H1 (cell line): ENCODE measurements at regions not wholly inside any gene's neighbourhood (a gene's known extent, or its start where the extent isn't known, plus 50 kb on each side); places are given as distances from the start of the nearest gene placed in this dataset.

Experiments
- CTCF ChIA-PET: fragments of 300-600 bp; sonication (Branson Sonifier 250); formaldehyde crosslinking; loops from one replicate; lab custom pipeline; 2021; ENCODE audit not compliant: partially characterized antibody; lab: Charles Lee
- POLR2A ChIA-PET: fragments of 300-600 bp; sonication (Branson Sonifier 250); formaldehyde crosslinking; loops from one replicate; lab custom pipeline; 2021; ENCODE audit warnings: inconsistent platforms; ENCODE audit not compliant: partially characterized antibody; lab: Charles Lee
- DNase-seq, 2 experiments: peaks; one replicate each; pipeline versions ENCODE4 v3.0.0 to v3.0.0-alpha.2; 2010 to 2022; ENCODE audit warnings: low spot score in 2 of 2, low read depth in 1 of 2, mixed read lengths in 1 of 2
- FAIRE-seq: peaks from 2 replicates; lab custom pipeline; 2011; peaks lifted over from hg19 to GRCh38; lab: Jason Lieb, UNC
- H2AFZ ChIP-seq: 2 replicates; pipeline ENCODE4 v1.8.1; 2012; ENCODE audit warnings: low read length, inconsistent platforms
- H2AK5ac ChIP-seq: 2 replicates; pipeline ENCODE4 v1.6.1; 2013; ENCODE audit warnings: low read depth, low read length
- H2BK120ac ChIP-seq: replicated peaks from 2 replicates; pipeline ENCODE3; 2013; ENCODE audit warnings: low read depth, low read length, inconsistent platforms
- H2BK12ac ChIP-seq: 2 replicates; pipeline ENCODE4 v1.6.1; 2013; ENCODE audit warnings: low read depth, low read length
- H2BK15ac ChIP-seq: 2 replicates; pipeline ENCODE4 v1.6.1; 2013; ENCODE audit warnings: low read length
- H2BK20ac ChIP-seq: 2 replicates; pipeline ENCODE4 v1.6.1; 2013; ENCODE audit warnings: low read length
- H2BK5ac ChIP-seq: 2 replicates; pipeline ENCODE4 v1.6.1; 2013; ENCODE audit warnings: low read depth, low read length
- H3K14ac ChIP-seq: 2 replicates; pipeline ENCODE4 v1.6.1; 2013; ENCODE audit warnings: inconsistent platforms; ENCODE audit not compliant: insufficient read length
- H3K18ac ChIP-seq: 2 replicates; pipeline ENCODE4 v1.6.1; 2013; ENCODE audit warnings: low read length; ENCODE audit errors: extremely low read depth
- H3K23ac ChIP-seq: 2 replicates; pipeline ENCODE4 v1.6.1; 2013; ENCODE audit warnings: inconsistent platforms; ENCODE audit not compliant: insufficient read length
- H3K23me2 ChIP-seq: 2 replicates; pipeline ENCODE4 v1.6.1; 2013; ENCODE audit warnings: low read depth, low read length
- H3K27ac ChIP-seq: 2 replicates; pipeline ENCODE4 v1.6.1; 2011; ENCODE audit warnings: low read depth, low read length, inconsistent platforms
- H3K27me3 ChIP-seq, 4 experiments: replicated peaks in 1 of 4; 1 replicate in 1 of 4; 2 replicates in 3 of 4; pipeline versions ENCODE4 v1.6.1 to v1.8.1; 2011 to 2013; ENCODE audit warnings: low read length in 3 of 4, mild to moderate bottlenecking in 3 of 4, inconsistent platforms in 2 of 4, mixed read lengths in 2 of 4, moderate library complexity in 1 of 4; ENCODE audit not compliant: control insufficient read depth in 3 of 4, insufficient read depth in 3 of 4; ENCODE audit errors: extremely low read depth in 1 of 4
- H3K36me3 ChIP-seq, 4 experiments: 2 replicates each; pipeline versions ENCODE4 v1.6.1 to v1.8.1; 2011 to 2013; ENCODE audit warnings: mild to moderate bottlenecking in 4 of 4, low read length in 3 of 4, moderate library complexity in 2 of 4, control low read depth in 1 of 4, inconsistent platforms in 1 of 4; ENCODE audit not compliant: insufficient read depth in 4 of 4, control insufficient read depth in 2 of 4
- H3K4ac ChIP-seq: replicated peaks from 2 replicates; pipeline ENCODE3; 2013; ENCODE audit warnings: low read length, low read depth, mixed read lengths, inconsistent platforms; ENCODE audit not compliant: insufficient read length
- H3K4me1 ChIP-seq, 4 experiments: replicated peaks in 1 of 4; 1 replicate in 1 of 4; 2 replicates in 3 of 4; pipeline versions ENCODE4 v1.6.1 to v1.8.1; 2011 to 2013; ENCODE audit warnings: low read length in 3 of 4, inconsistent platforms in 2 of 4, mixed read lengths in 1 of 4; ENCODE audit not compliant: insufficient read depth in 4 of 4, control insufficient read depth in 3 of 4
- H3K4me2 ChIP-seq, 2 experiments: 2 replicates each; pipeline versions ENCODE4 v1.6.1 to v1.8.1; 2011 to 2013; ENCODE audit warnings: low read depth in 2 of 2, low read length in 2 of 2, control low read depth in 1 of 2, inconsistent platforms in 1 of 2, mild to moderate bottlenecking in 1 of 2; ENCODE audit not compliant: insufficient read depth in 1 of 2
- H3K4me3 ChIP-seq, 4 experiments: fragments of 200-600, 300-600 bp in 1 of 4; sonication (generic), shearing (Covaris generic), sonication (Bioruptor Twin) in 1 of 4; 2 replicates each; pipeline versions ENCODE4 v1.5.1 to v1.8.1; 2011 to 2016; ENCODE audit warnings: low read length in 4 of 4, low read depth in 3 of 4, control low read depth in 2 of 4, inconsistent platforms in 2 of 4, mild to moderate bottlenecking in 2 of 4, mixed read lengths in 1 of 4, moderate library complexity in 1 of 4; ENCODE audit not compliant: insufficient read depth in 2 of 4; ENCODE audit errors: extremely low read depth in 1 of 4
- H3K56ac ChIP-seq: replicated peaks from 2 replicates; pipeline ENCODE3; 2013; ENCODE audit warnings: low read depth, mild to moderate bottlenecking, mixed read lengths, low read length, inconsistent platforms; ENCODE audit not compliant: insufficient read length
- H3K79me1 ChIP-seq: 2 replicates; pipeline ENCODE4 v1.6.1; 2013; ENCODE audit warnings: low read depth, low read length, control low read depth
- H3K79me2 ChIP-seq, 2 experiments: 2 replicates each; pipeline versions ENCODE4 v1.6.1 to v1.8.1; 2012 to 2013; ENCODE audit warnings: low read length in 2 of 2, mild to moderate bottlenecking in 2 of 2, inconsistent platforms in 1 of 2; ENCODE audit not compliant: insufficient read depth in 2 of 2, control insufficient read depth in 1 of 2
- H3K9ac ChIP-seq, 4 experiments: replicated peaks in 1 of 4; 1 replicate in 1 of 4; 2 replicates in 3 of 4; pipeline versions ENCODE4 v1.6.1 to v1.8.1; 2011 to 2013; ENCODE audit warnings: low read depth in 3 of 4, low read length in 3 of 4, control low read depth in 2 of 4, mild to moderate bottlenecking in 2 of 4, moderate library complexity in 2 of 4, inconsistent platforms in 1 of 4; ENCODE audit errors: extremely low read depth in 1 of 4
- H3K9me3 ChIP-seq, 2 experiments: 2 replicates each; pipeline versions ENCODE4 v1.6.1 to v1.8.1; 2012 to 2013; ENCODE audit warnings: mild to moderate bottlenecking in 2 of 2, moderate library complexity in 2 of 2, control low read depth in 1 of 2, inconsistent platforms in 1 of 2, low read depth in 1 of 2, low read length in 1 of 2, mixed read lengths in 1 of 2; ENCODE audit not compliant: insufficient read depth in 2 of 2
- H4K20me1 ChIP-seq, 2 experiments: replicated peaks in 1 of 2; 2 replicates each; pipeline versions ENCODE3 to v1.8.1; 2011 to 2013; ENCODE audit warnings: inconsistent platforms in 2 of 2, low read length in 2 of 2, mild to moderate bottlenecking in 1 of 2; ENCODE audit not compliant: insufficient read depth in 2 of 2, control insufficient read depth in 1 of 2
- H4K5ac ChIP-seq: 2 replicates; pipeline ENCODE4 v1.6.1; 2013; ENCODE audit warnings: low read length, low read depth, mixed read lengths, inconsistent platforms; ENCODE audit not compliant: insufficient read length
- H4K8ac ChIP-seq: 2 replicates; pipeline ENCODE4 v1.8.0; 2013; ENCODE audit warnings: mild to moderate bottlenecking, moderate library complexity, low read length, inconsistent platforms; ENCODE audit not compliant: insufficient read depth; ENCODE audit errors: extremely low read depth
- H4K91ac ChIP-seq: replicated peaks from 2 replicates; pipeline ENCODE3; 2013; ENCODE audit warnings: low read length, mixed read lengths, inconsistent platforms; ENCODE audit not compliant: insufficient read length
- ASH2L ChIP-seq: fragments of 200-600, 300-600 bp; sonication (generic); IDR thresholded peaks from one replicate; pipeline ENCODE4 v1.7.1; 2017; ENCODE audit warnings: low read length
- BACH1 ChIP-seq: IDR thresholded peaks from 2 replicates; pipeline ENCODE4 v1.6.1; 2012; ENCODE audit warnings: low read length, improper control_type of control experiment
- CREB1 ChIP-seq: IDR thresholded peaks from 2 replicates; pipeline ENCODE4 v1.6.1; 2012; ENCODE audit warnings: inconsistent platforms
- EZH2 ChIP-seq: fragments of 200-600 bp; sonication (generic); IDR thresholded peaks from 2 replicates; pipeline ENCODE4 v1.7.1; 2012; ENCODE audit warnings: low read depth, mild to moderate bottlenecking, moderate library complexity, low read length, inconsistent platforms; ENCODE audit not compliant: severe bottlenecking
- HDAC2 ChIP-seq, 2 experiments: fragments of 300-600 bp in 1 of 2; sonication (generic) in 1 of 2; IDR thresholded peaks; 2 replicates each; pipeline ENCODE4 v1.6.1; 2011 to 2012; ENCODE audit warnings: low read depth in 2 of 2, low read length in 2 of 2, mild to moderate bottlenecking in 2 of 2, moderate library complexity in 2 of 2, borderline replicate concordance in 1 of 2, inconsistent platforms in 1 of 2
- MAFK ChIP-seq: IDR thresholded peaks from 2 replicates; pipeline ENCODE4 v1.6.1; 2012; ENCODE audit warnings: low read depth, mild to moderate bottlenecking, improper control_type of control experiment, low read length
- MAX ChIP-seq: IDR thresholded peaks from 2 replicates; pipeline ENCODE4 v1.6.1; 2012; ENCODE audit warnings: inconsistent platforms
- NANOG ChIP-seq: IDR thresholded peaks from 2 replicates; pipeline ENCODE4 v1.6.1; 2011; ENCODE audit warnings: low read length, low read depth, mild to moderate bottlenecking, inconsistent platforms; ENCODE audit not compliant: insufficient read depth, poor library complexity, severe bottlenecking
- NRF1 ChIP-seq: IDR thresholded peaks from 2 replicates; pipeline ENCODE4 v1.6.1; 2011; ENCODE audit warnings: mild to moderate bottlenecking, low read depth, low read length, improper control_type of control experiment
- POU5F1 ChIP-seq: IDR thresholded peaks from 2 replicates; pipeline ENCODE4 v1.6.1; 2011; ENCODE audit warnings: low read depth, mild to moderate bottlenecking, low read length, moderate library complexity
- RFX5 ChIP-seq: IDR thresholded peaks from 2 replicates; pipeline ENCODE4 v1.6.1; 2011; ENCODE audit warnings: low read depth, low read length, improper control_type of control experiment, borderline replicate concordance
- RNF2 ChIP-seq: fragments of 200-900, 300-1000 bp; sonication (generic); IDR thresholded peaks from 2 replicates; pipeline ENCODE4 v1.7.1; 2016; ENCODE audit warnings: borderline replicate concordance, low read depth, mild to moderate bottlenecking, antibody characterized with exemption, low read length; ENCODE audit not compliant: poor library complexity, severe bottlenecking; ENCODE audit errors: missing control alignments
- RXRA ChIP-seq: IDR thresholded peaks from 2 replicates; pipeline ENCODE4 v1.6.1; 2011; ENCODE audit warnings: low read depth, mild to moderate bottlenecking, low read length, moderate library complexity; ENCODE audit not compliant: insufficient read depth
- SP4 ChIP-seq: IDR thresholded peaks from 2 replicates; pipeline ENCODE4 v1.6.1; 2012; ENCODE audit warnings: low read length, inconsistent platforms
- TAF7 ChIP-seq: optimal IDR thresholded peaks from 2 replicates; pipeline ENCODE3; 2011; ENCODE audit warnings: low read depth, mild to moderate bottlenecking, inconsistent platforms, low read length, moderate library complexity, borderline replicate concordance
- WGBS, 2 experiments: shearing (Covaris generic) in 1 of 2; methylation state at CpG; one replicate each; pipeline versions ENCODE4 v1.1.6 to v1.1.7; 2013 to 2015; ENCODE audit warnings: low lambda C conversion rate in 2 of 2, mixed read lengths in 2 of 2, inconsistent platforms in 1 of 2, low coverage in 1 of 2, missing lambda C conversion rate in 1 of 2; ENCODE audit not compliant: insufficient replicate concordance in 2 of 2, insufficient coverage in 1 of 2, insufficient read length in 1 of 2; ENCODE audit errors: extremely low coverage in 1 of 2, missing lambda C conversion rate in 1 of 2; 5-methylcytosine and 5-hydroxymethylcytosine counted together

DNA sequence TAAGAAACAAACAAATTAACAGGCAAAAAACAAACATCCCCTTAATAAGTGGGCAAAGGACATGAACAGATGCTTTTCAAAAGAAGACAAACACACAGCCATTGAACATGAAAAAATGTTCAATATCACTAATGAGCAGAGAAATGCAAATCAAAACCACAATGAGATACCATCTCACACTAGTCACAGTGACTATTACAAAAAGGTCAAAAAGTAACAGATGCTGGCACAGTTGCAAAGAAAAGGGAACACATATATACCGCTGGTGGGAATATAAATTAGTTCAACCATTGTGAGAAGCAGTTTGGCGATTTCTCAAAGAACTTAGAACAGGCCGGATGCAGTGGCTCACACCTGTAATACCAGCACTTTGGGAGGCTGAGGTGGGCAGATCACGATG is 146.1 kb upstream of the NEIL3 start:
- Histone ChIP-seq H2BK120ac (no peak overlapping the region), H3K27ac (no peak overlapping the region), H3K23ac (no peak overlapping the region), H3K4me2 (no peak overlapping the region), H3K27me3 (no peaks in the 10 kb centered on the region), H2BK20ac (no peak overlapping the region), H3K18ac (no peak overlapping the region), H3K56ac (no peak overlapping the region), H3K9me3 (no peaks in the 10 kb centered on the region), H3K4ac (no peak overlapping the region), H3K79me1 (no peaks in the 10 kb centered on the region), H2BK15ac (no peak overlapping the region), H4K5ac (no peak overlapping the region), H2AK5ac (no peak overlapping the region), H2BK5ac (no peak overlapping the region), H4K8ac (no peak overlapping the region), H3K79me2 (no peaks in the 10 kb centered on the region), H4K91ac (no peak overlapping the region), H3K4me1 (no peaks in the 10 kb centered on the region), H3K4me3 (no peak overlapping the region), H2BK12ac (no peak overlapping the region), H4K20me1 (no peaks in the 10 kb centered on the region), H3K9ac (no peak overlapping the region), H3K36me3 (no peaks in the 10 kb centered on the region), H3K14ac (no peak overlapping the region), H3K23me2 (no peaks in the 10 kb centered on the region), H2AFZ (no peak overlapping the region)
- no peak for FAIRE-seq
- no peak for DNase-seq
- TF ChIP-seq EZH2 (no peak), POU5F1 (no peak), RFX5 (no peak), MAFK (no peak), RXRA (no peak), RNF2 (no peak), TAF7 (no peak), SP4 (no peak), ASH2L (no peak), CREB1 (no peak), NRF1 (no peak), HDAC2 (IDR thresholded peaks at IDR 0.05; ENCODE audit: borderline replicate concordance in 1 of 2, low read depth in 2 of 2, low read length in 2 of 2) (no peak), BACH1 (no peak), MAX (no peak), NANOG (no peak)
- 73% methylated on average over 4 of the region's 4 CpGs; no CpG with 5 or more reads in 1 of the 2 experiments for WGBS, 2 experiments
- POLR2A ChIA-PET: no interaction called here
- CTCF ChIA-PET: no interaction called here
